ENCODE measurements at regions not wholly inside any gene's neighbourhood (a gene's known extent, or its start where the extent isn't known, plus 50 kb on each side); places are given as distances from the start of the nearest gene placed in this dataset.
"Not testable (repeated sequence)": the region's sequence is repeated elsewhere in the genome, so short reads cannot be mapped to it uniquely, and the experiment has no call there.

DNA sequence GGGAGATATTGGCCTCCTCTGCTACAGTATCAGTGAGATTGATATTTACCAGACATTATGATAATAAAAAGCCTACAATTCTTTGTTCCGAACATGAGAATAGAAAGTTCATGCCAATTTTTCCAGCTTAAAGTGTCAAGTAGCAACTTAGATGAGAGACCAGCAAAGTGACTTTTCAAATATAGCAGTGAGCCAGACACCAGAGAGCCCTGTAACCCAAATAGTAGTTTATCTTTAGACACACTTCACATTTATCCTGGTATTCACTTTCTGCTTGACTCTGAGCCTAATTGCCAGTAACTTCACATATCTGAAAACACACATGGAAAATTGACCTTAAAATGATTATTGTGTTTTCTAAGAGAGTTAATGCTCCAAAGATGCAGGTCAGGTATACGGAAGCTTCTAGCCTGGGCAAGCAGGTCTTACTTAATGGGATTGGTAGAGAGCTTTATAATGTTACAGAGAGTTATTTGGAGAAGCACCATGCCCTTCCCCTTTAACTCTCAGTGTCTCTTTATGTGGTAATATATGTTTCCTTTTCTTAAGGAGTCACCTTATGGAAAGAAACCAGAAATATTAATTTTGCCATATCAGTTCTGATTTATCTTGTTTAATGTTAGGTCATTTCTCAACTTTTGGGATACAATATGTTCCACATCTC is 852.3 kb upstream of the CHORDC1 start:
- H3K4me1 Mint-ChIP-seq (ENCODE audit: low read depth) = no peaks in the 10 kb centered on the region

GRCh38 chr11:91067666-91068065 is 844.8 kb upstream of the CHORDC1 start:
- H3K36me3 Mint-ChIP-seq (ENCODE audit: insufficient read depth) = no peaks in the 10 kb centered on the region
- DNase-seq (no peak), ATAC-seq (no peak)
- H3K4me3 Mint-ChIP-seq = no peak overlapping the region
- H3K9me3 Mint-ChIP-seq = peaks cover 3% of the 10 kb centered on the region
- H3K27me3 Mint-ChIP-seq (ENCODE audit: low read depth) = no peaks in the 10 kb centered on the region
- H3K4me1 Mint-ChIP-seq (ENCODE audit: low read depth) = no peaks in the 10 kb centered on the region

More for the DNA sequence above, 852.3 kb upstream of the CHORDC1 start:
- H3K9me3 Mint-ChIP-seq = no peaks in the 10 kb centered on the region
- no peaks in the 10 kb centered on the region for H3K36me3 Mint-ChIP-seq (ENCODE audit: insufficient read depth)
- no peak for ATAC-seq
- no peak for DNase-seq
- H3K4me3 Mint-ChIP-seq = no peak overlapping the region
- H3K27me3 Mint-ChIP-seq (ENCODE audit: low read depth) = no peaks in the 10 kb centered on the region

DNA sequence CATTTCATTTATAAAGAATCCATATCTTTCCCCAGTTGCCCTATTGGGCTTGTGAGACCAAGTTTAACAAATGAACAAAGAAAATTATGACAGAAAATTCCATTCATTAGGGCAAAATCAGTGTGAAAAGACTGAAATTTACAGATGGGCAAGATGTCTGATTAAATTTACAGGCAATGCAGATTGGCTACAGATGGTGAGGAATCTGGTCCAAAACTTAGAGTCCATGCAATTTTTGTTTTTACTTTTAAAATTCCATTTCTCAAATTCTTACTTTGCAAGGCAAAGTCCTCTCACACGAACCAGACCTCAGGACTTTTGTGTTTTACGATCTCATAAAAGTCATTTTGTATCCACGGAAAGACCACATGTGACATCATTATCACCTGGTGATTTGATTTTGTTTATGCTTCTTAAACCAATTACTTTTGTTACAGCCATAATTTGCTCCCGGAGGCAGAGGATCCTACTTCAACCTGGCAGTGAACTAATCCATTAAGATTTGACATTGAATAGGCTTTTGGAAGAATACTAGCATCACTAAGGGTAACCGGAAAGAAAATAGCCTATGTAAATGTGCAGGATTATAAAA is 843.7 kb upstream of the CHORDC1 start:
- DNase-seq (no peak), ATAC-seq (no peak)
- Mint-ChIP-seq H3K9me3 (peaks cover 5% of the 10 kb centered on the region), H3K4me1 (ENCODE audit: low read depth) (no peaks in the 10 kb centered on the region), H3K4me3 (no peak overlapping the region), H3K36me3 (ENCODE audit: insufficient read depth) (no peaks in the 10 kb centered on the region), H3K27me3 (ENCODE audit: low read depth) (no peaks in the 10 kb centered on the region)

- H3K4me3 Mint-ChIP-seq; H3K27me3 Mint-ChIP-seq (ENCODE audit: low read depth); H3K4me1 Mint-ChIP-seq (ENCODE audit: low read depth); ATAC-seq; H3K36me3 Mint-ChIP-seq (ENCODE audit: insufficient read depth); DNase-seq: not testable (repeated sequence)
- peaks cover 15% of the 10 kb centered on the region for H3K9me3 Mint-ChIP-seq
Measured at GRCh38 chr11:91063399-91063798, 840.5 kb upstream of the CHORDC1 start.

GRCh38 chr11:91047882-91048281 is 825.0 kb upstream of the CHORDC1 start:
- H3K4me1 Mint-ChIP-seq (ENCODE audit: low read depth) = no peaks in the 10 kb centered on the region
- no peaks in the 10 kb centered on the region for H3K36me3 Mint-ChIP-seq (ENCODE audit: insufficient read depth)
- DNase-seq (no peak), ATAC-seq (no peak)
- H3K9me3 Mint-ChIP-seq = peaks cover 11% of the 10 kb centered on the region
- H3K4me3 Mint-ChIP-seq = no peak overlapping the region
- H3K27me3 Mint-ChIP-seq (ENCODE audit: low read depth) = no peaks in the 10 kb centered on the region

DNA sequence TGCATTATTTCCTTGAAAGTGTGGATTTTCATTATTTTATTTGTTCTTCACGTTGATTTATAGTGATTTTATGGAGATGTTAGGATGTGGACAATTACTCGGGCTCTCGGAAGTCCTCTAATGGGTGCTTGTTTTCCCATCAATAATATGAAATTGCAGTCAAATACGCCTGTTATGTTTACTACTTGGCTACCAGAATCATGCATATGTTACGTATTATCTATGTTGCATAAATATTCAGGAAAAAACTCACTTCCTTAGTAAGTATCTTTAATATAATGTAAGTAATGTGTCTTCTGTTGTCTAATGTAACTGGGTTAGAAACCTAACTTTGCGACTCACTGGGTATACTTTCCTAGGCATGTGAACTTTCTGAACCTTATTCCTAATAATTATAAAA is 823.4 kb upstream of the CHORDC1 start:
- peaks cover 4% of the 10 kb centered on the region for H3K9me3 Mint-ChIP-seq

GRCh38 chr11:91041626-91042025 is 818.8 kb upstream of the CHORDC1 start:
- H3K4me1 Mint-ChIP-seq (ENCODE audit: low read depth) = no peaks in the 10 kb centered on the region
- ATAC-seq (no peak), DNase-seq (no peak)
- H3K9me3 Mint-ChIP-seq = peaks cover 6% of the 10 kb centered on the region
- H3K36me3 Mint-ChIP-seq (ENCODE audit: insufficient read depth) = no peaks in the 10 kb centered on the region
- H3K4me3 Mint-ChIP-seq = no peak overlapping the region
- H3K27me3 Mint-ChIP-seq (ENCODE audit: low read depth) = no peaks in the 10 kb centered on the region

More for the DNA sequence above, 823.4 kb upstream of the CHORDC1 start:
- ATAC-seq (no peak), DNase-seq (no peak)
- no peaks in the 10 kb centered on the region for H3K4me1 Mint-ChIP-seq (ENCODE audit: low read depth)
- no peak overlapping the region for H3K4me3 Mint-ChIP-seq
- no peaks in the 10 kb centered on the region for H3K36me3 Mint-ChIP-seq (ENCODE audit: insufficient read depth)
- H3K27me3 Mint-ChIP-seq (ENCODE audit: low read depth) = no peaks in the 10 kb centered on the region

DNA sequence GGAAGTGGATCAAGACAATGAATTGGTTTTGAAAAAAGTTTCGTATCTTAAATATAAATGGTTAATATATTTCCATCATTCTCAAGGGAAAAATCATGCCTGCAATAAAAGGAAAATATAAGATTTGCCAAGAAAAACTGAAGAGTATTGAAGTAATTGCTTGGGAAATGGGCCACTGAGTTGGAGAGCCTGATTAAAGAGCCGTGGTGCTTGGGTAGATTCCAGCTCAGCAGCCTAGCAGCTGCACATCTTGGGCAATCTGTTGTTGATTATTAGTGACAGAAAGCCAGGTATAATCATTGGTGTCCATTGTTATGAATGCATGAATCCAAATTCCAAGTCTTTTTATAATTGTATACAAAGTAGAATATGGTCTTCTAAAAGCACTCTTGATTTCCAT is 800.9 kb upstream of the CHORDC1 start:
- Mint-ChIP-seq H3K9me3 (peaks cover 11% of the 10 kb centered on the region), H3K36me3 (ENCODE audit: insufficient read depth) (no peaks in the 10 kb centered on the region), H3K4me1 (ENCODE audit: low read depth) (no peaks in the 10 kb centered on the region), H3K4me3 (no peak overlapping the region), H3K27me3 (ENCODE audit: low read depth) (no peaks in the 10 kb centered on the region)
- no peak for DNase-seq
- ATAC-seq = no peak

DNA sequence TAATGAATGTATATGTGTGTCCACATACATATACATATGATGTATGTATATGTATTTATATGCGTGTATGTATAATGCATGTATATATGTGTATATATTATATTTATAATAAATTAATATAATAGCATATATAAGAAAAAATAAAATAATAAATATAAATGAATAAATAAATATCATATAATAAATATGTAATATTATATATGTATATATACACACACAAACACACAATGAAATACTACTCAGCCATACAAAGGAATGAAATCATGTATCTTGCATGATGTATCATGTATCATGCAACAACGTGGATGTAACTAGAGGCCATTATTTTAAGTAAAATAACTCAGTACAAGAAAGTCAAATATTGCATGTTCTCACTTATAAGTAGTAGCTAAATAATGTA is 788.7 kb upstream of the CHORDC1 start:
- Mint-ChIP-seq H3K27me3 (ENCODE audit: low read depth) (no peaks in the 10 kb centered on the region), H3K9me3 (peaks cover 23% of the 10 kb centered on the region), H3K4me1 (ENCODE audit: low read depth) (no peaks in the 10 kb centered on the region), H3K4me3 (no peak overlapping the region), H3K36me3 (ENCODE audit: insufficient read depth) (no peaks in the 10 kb centered on the region)
- DNase-seq (no peak), ATAC-seq (no peak)

DNA sequence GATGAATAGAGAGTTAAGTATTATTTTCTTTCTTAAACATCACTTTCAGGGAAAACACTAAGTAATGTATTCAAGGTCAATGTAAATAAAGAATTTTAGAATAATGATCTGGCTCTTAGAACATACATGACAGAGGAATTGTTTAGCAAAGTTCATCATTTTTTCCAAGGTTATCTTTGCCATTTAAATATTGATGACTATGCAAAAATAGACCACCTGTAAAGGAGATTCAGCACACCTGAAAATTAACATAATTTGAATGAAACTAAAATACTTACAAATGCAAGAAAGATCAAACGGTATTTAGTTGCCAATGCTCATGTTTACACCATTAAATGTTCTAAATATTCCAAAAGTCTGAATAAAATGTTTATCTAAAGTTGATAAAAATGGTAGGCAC is 782.6 kb upstream of the CHORDC1 start:
- Mint-ChIP-seq H3K4me3 (no peak overlapping the region), H3K9me3 (peaks cover 13% of the 10 kb centered on the region), H3K36me3 (ENCODE audit: insufficient read depth) (no peaks in the 10 kb centered on the region), H3K27me3 (ENCODE audit: low read depth) (no peaks in the 10 kb centered on the region), H3K4me1 (ENCODE audit: low read depth) (no peaks in the 10 kb centered on the region)
- no peak for DNase-seq
- no peak for ATAC-seq

DNA sequence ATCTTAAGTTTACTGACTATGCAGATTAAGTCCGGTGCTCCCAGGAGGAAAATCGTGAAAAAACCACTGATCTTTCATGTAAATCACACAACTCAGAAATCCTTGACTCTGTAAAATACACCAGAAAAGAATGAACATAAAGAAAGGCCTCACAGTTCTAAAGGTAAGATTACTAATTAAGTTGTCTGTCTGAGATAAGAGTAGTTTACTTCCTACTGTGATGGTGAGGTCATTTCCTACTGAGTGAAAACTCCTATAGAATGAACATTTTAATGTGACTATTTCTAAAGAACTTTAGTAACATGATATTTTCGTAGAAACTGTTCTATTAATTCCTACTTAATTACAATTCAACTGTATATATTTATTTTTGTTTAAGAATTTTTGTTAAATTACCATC is 774.4 kb upstream of the CHORDC1 start:
- no peaks in the 10 kb centered on the region for H3K36me3 Mint-ChIP-seq (ENCODE audit: insufficient read depth)
- no peak overlapping the region for H3K4me3 Mint-ChIP-seq
- H3K27me3 Mint-ChIP-seq (ENCODE audit: low read depth) = no peaks in the 10 kb centered on the region
- no peaks in the 10 kb centered on the region for H3K4me1 Mint-ChIP-seq (ENCODE audit: low read depth)
- ATAC-seq (no peak), DNase-seq (no peak)
- peaks cover 9% of the 10 kb centered on the region for H3K9me3 Mint-ChIP-seq

DNA sequence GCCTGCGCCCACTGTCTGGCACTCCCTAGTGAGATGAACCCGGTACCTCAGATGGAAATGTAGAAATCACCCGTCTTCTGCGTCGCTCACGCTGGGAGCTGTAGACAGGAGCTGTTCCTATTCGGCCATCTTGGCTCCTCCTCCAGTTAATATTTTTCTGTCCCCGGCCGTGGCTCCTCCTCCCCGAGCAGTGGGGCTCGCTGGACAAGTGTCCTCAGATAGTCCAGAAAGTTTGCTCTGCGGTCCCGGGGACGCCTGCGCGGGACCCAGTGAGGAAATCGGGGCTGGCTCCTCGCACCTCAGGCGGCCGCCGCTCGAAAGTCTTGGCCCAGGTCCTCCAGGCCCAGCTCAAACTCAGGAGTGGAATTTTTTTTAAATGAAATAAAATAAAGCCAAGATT is 749.3 kb upstream of the CHORDC1 start:
- not testable (repeated sequence) for H3K36me3 Mint-ChIP-seq (ENCODE audit: insufficient read depth); H3K9me3 Mint-ChIP-seq; H3K4me3 Mint-ChIP-seq; H3K4me1 Mint-ChIP-seq (ENCODE audit: low read depth); ATAC-seq; H3K27me3 Mint-ChIP-seq (ENCODE audit: low read depth); DNase-seq

DNA sequence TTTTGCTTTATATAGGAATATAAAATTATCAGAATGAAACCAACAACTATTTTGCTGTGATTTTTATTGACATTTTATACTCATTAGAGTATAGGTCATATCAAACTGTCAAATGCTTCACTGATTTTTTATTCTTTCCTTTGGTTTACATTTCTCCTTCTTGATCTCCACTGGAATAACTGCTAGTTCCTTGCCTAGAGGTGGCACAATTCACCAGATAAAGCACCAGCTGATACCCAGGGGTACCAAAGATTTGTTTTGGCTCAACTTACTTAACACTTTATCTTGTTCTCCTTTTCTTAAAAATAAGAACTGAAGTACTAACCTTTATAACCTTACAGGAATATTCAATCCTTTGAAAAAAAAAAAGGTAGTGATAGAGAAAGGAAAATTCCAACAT is 725.1 kb upstream of the CHORDC1 start:
- no peak overlapping the region for H3K4me3 Mint-ChIP-seq
- no peaks in the 10 kb centered on the region for H3K4me1 Mint-ChIP-seq (ENCODE audit: low read depth)
- H3K27me3 Mint-ChIP-seq (ENCODE audit: low read depth) = no peaks in the 10 kb centered on the region
- H3K36me3 Mint-ChIP-seq (ENCODE audit: insufficient read depth) = no peaks in the 10 kb centered on the region
- ATAC-seq (no peak), DNase-seq (no peak)
- peaks cover 13% of the 10 kb centered on the region for H3K9me3 Mint-ChIP-seq

GRCh38 chr11:90930252-90930651 is 707.4 kb upstream of the CHORDC1 start:
- Mint-ChIP-seq H3K9me3 (peaks cover 24% of the 10 kb centered on the region), H3K4me3 (no peak overlapping the region), H3K27me3 (ENCODE audit: low read depth) (no peaks in the 10 kb centered on the region), H3K4me1 (ENCODE audit: low read depth) (no peaks in the 10 kb centered on the region), H3K36me3 (ENCODE audit: insufficient read depth) (no peaks in the 10 kb centered on the region)
- no peak for DNase-seq
- ATAC-seq = no peak

DNA sequence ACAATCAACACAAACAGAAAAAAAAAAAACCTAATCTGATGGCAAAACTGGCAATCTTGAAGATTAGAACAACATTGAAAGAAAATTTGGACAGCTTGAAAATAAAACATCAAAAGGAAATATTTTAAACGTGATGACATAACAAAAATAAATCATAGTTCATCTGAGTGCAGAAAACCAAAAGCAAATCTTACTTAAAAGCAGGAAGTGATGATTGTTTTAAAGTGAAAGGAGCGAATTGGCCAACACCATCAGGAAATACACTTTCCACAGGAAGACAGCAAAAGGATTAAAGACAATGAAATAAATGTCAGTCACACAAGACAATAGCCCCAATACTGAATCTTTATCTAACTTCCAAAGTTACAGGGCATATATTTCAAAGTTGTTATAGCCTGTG is 696.5 kb upstream of the CHORDC1 start:
- Mint-ChIP-seq H3K27me3 (ENCODE audit: low read depth) (no peaks in the 10 kb centered on the region), H3K36me3 (ENCODE audit: insufficient read depth) (no peaks in the 10 kb centered on the region), H3K9me3 (peaks cover 3% of the 10 kb centered on the region), H3K4me1 (ENCODE audit: low read depth) (no peaks in the 10 kb centered on the region), H3K4me3 (no peak overlapping the region)
- DNase-seq (no peak), ATAC-seq (no peak)

Data from activated T-cell treated with anti-CD3 and anti-CD28 coated beads, Interleukin-2, amount 50 U/mL, for 4 hours (primary cell).